Esophagus muscularis mucosa (tissue), 4 donors: ENCODE measurements at regions not wholly inside any gene's neighbourhood (a gene's known extent, or its start where the extent isn't known, plus 50 kb on each side); places are given as distances from the start of the nearest gene placed in this dataset.
"Not testable (repeated sequence)": the region's sequence is repeated elsewhere in the genome, so short reads cannot be mapped to it uniquely, and the experiment has no call there.

Source experiments
- DNase-seq: peaks from one replicate; pipeline ENCODE4 v3.0.0-alpha.2; 2017; ENCODE audit errors: extremely low spot score
- H3K27ac ChIP-seq, 4 donors: fragments of 200-600 bp; sonication (generic); replicated peaks in 1 of 4; 1 replicate in 3 of 4; 2 replicates in 1 of 4; pipeline ENCODE4 v1.5.1; 2016 to 2019; ENCODE audit warnings: mild to moderate bottlenecking in 1 of 4
- H3K27me3 ChIP-seq, 4 donors: fragments of 200-600 bp; sonication (generic); one replicate each; pipeline versions ENCODE4 v1.5.1 to v1.6.0; 2016 to 2019
- H3K36me3 ChIP-seq, 4 donors: fragments of 200-600 bp; sonication (generic); one replicate each; pipeline ENCODE4 v1.5.1; 2016 to 2019
- H3K4me1 ChIP-seq, 4 donors: fragments of 200-600 bp; sonication (generic); one replicate each; pipeline ENCODE4 v1.5.1; 2016 to 2019
- H3K4me3 ChIP-seq, 4 donors: fragments of 200-600 bp; sonication (generic); 1 replicate in 2 of 4; 2 replicates in 2 of 4; pipeline ENCODE4 v1.5.1; 2016 to 2019; ENCODE audit warnings: mild to moderate bottlenecking in 4 of 4, moderate library complexity in 1 of 4
- H3K9me3 ChIP-seq, 4 donors: fragments of 200-600 bp; sonication (generic); 1 replicate in 3 of 4; 2 replicates in 1 of 4; pipeline ENCODE4 v1.5.1; 2016 to 2019
- EP300 ChIP-seq: sonication (generic); formaldehyde crosslinking; IDR thresholded peaks from one replicate; pipeline ENCODE4 v1.6.1; 2017; ENCODE audit warnings: antibody characterized with exemption
- POLR2A ChIP-seq: fragments of 450-650 bp; IDR thresholded peaks from one replicate; pipeline ENCODE4 v1.6.1; 2017; ENCODE audit warnings: antibody characterized with exemption, moderate library complexity, mild to moderate bottlenecking, low read depth
- POLR2AphosphoS5 ChIP-seq, 2 donors: sonication (generic); formaldehyde crosslinking; IDR thresholded peaks; one replicate each; pipeline ENCODE4 v1.6.1; 2017; ENCODE audit warnings: antibody characterized with exemption in 2 of 2
- WGBS: methylation state at CpG from one replicate; pipeline ENCODE4 v1.1.5; 2018; 5-methylcytosine and 5-hydroxymethylcytosine counted together
- intact Hi-C: fragments of 100-400 bp; cut with DNase I; formaldehyde crosslinking; loops from one replicate; pipeline ENCODE4 v1.15.1; 2023
- TF ChIP-seq, protein P1 (sequence below), 3 experiments: fragments of 200-600 bp in 2 of 3; fragments of 450-650 bp in 1 of 3; sonication (generic) in 2 of 3; IDR thresholded peaks; one replicate each; pipeline ENCODE4 v1.5.1; 2017 to 2019; ENCODE audit warnings: antibody characterized with exemption in 3 of 3, mild to moderate bottlenecking in 2 of 3, moderate library complexity in 1 of 3

DNA sequence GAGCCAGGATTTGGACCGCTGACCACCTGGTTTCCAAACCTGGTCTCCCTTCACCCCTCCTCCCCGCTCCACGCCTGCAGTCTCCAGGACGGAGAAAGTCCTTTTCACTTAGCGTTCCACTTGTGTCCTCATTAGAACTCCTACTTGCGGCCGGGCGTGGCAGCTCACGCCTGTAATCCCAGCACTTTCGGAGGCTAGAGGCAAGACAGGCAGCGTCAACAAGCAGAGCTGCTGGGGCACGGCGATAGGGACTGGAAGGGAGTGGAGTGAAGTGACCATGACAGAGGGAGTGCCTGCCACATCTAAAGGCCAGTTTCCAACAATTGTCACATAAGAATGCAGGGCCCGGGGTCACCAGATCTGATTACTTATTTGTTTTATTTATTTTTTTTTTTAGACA, 132.5 kb upstream of the NCOR2 start:
- peaks cover 17 to 38% (median 35%) of the 10 kb centered on the region in 4 donors for H3K4me1 ChIP-seq
- no peak overlapping the region for H3K4me3 ChIP-seq
- no peaks in the 10 kb centered on the region for H3K27me3 ChIP-seq
- no peaks in the 10 kb centered on the region for H3K36me3 ChIP-seq
- H3K9me3 ChIP-seq: no peaks in the 10 kb centered on the region
- DNase-seq: no peak
- WGBS: 88% methylated on average over 14 of the region's 14 CpGs
- intact Hi-C loops: no loop called here
- H3K27ac ChIP-seq: peak overlapping the region in 1 of 4 donors; percentile 78
- TF ChIP-seq, protein P1, sequence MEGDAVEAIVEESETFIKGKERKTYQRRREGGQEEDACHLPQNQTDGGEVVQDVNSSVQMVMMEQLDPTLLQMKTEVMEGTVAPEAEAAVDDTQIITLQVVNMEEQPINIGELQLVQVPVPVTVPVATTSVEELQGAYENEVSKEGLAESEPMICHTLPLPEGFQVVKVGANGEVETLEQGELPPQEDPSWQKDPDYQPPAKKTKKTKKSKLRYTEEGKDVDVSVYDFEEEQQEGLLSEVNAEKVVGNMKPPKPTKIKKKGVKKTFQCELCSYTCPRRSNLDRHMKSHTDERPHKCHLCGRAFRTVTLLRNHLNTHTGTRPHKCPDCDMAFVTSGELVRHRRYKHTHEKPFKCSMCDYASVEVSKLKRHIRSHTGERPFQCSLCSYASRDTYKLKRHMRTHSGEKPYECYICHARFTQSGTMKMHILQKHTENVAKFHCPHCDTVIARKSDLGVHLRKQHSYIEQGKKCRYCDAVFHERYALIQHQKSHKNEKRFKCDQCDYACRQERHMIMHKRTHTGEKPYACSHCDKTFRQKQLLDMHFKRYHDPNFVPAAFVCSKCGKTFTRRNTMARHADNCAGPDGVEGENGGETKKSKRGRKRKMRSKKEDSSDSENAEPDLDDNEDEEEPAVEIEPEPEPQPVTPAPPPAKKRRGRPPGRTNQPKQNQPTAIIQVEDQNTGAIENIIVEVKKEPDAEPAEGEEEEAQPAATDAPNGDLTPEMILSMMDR (IDR thresholded peaks at IDR 0.05): no peak
- TF ChIP-seq POLR2AphosphoS5 (IDR thresholded peaks at IDR 0.05) (no peak), POLR2A (no peak), EP300 (no peak)

DNA sequence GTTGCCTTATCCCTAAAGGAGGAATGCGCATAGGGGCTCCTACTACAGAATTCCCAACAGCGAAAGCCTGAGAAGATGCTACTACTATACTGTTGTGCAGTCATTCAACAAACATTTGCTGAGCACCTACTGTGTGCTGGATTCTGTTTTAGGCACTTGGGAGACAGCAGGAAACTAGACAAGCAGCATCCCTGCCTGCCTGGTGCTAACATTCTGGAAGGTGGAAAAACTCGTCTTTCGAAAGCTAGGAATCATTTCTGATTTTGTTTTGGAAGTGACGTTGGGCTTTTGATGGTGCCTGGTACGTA, 131.5 kb upstream of the NCOR2 start:
- Histone ChIP-seq H3K4me3 (no peak overlapping the region), H3K4me1 (peaks cover 22 to 41% (median 36%) of the 10 kb centered on the region in 4 donors), H3K27ac (peak overlapping the region; percentile 14 to 48 (median 24)), H3K27me3 (no peaks in the 10 kb centered on the region), H3K36me3 (no peaks in the 10 kb centered on the region), H3K9me3 (no peaks in the 10 kb centered on the region)
- intact Hi-C loops: no loop called here
- DNase-seq: no peak
- 86% methylated on average over 6 of the region's 6 CpGs for WGBS
- TF ChIP-seq POLR2A (no peak), POLR2AphosphoS5 (IDR thresholded peaks at IDR 0.05) (no peak), EP300 (no peak)

DNA sequence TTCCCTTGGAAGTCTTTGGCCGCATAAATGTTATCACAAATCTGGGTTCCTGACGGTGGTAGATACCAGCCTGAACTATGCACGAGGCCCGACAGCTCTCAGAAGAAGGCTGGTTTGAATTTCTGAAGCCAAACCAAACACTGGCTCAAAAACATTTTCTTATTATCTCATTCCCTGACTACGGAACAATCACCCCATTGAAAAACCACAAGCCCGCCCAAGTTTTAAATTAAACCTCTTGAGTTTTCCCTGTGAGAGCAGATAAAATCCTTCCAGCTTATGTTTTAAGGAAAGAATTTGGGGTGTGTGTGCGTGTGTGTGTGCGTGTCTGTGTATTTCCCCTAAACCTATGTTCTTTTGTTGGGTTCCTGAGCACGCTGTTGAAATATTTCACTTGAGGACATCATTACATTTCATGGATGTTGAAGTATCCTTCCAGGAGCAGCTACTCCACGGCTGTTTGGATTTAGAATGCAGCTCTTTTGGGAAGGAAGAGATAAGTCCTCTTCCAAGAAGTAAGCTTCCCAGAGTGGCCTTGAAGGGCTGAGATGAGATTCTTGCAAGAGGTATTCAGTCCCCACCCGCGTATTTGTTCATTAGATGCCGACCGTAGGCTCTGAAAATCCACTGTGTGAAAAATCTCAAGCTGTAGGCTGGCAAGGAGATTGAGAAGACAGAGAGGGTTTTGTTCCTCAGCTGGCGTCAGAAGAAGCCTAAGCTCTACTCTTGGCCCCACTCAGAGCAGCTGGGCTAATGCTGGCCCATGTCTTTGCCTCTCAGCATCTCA, 131.0 kb upstream of the NCOR2 start:
- Histone ChIP-seq H3K4me3 (no peak overlapping the region), H3K27ac (peak overlapping the region; percentile 14 to 48 (median 24)), H3K4me1 (peaks cover 22 to 41% (median 36%) of the 10 kb centered on the region in 4 donors), H3K27me3 (no peaks in the 10 kb centered on the region), H3K36me3 (no peaks in the 10 kb centered on the region), H3K9me3 (no peaks in the 10 kb centered on the region)
- WGBS: 74% methylated on average over 15 of the region's 15 CpGs
- intact Hi-C loops: no loop called here
- TF ChIP-seq EP300 (no peak), POLR2AphosphoS5 (IDR thresholded peaks at IDR 0.05) (no peak), POLR2A (no peak)
- TF ChIP-seq, protein P1 (IDR thresholded peaks at IDR 0.05): no peak
- DNase-seq: no peak

DNA sequence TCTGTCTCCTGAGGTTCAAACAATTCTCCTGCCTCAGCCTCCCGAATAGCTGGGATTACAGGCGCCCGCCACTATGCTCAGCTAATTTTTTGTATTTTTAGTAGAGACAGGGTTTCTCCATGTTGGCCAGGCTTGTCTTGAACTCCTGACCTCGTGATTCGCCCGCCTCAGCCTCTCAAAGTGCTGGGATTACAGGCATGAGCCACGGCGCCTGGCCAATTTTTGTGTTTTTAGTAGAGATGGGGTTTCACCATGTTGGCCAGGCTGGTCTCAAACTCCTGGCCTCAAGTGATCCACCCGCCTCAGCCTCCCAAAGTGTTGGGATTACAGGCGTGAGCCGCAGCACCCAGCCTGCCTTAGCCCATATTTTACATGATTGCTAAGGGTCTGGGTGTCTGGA, 130.3 kb upstream of the NCOR2 start:
- H3K27me3 ChIP-seq, H3K4me3 ChIP-seq, intact Hi-C loops, H3K9me3 ChIP-seq, H3K36me3 ChIP-seq, DNase-seq: not testable (repeated sequence)
- Histone ChIP-seq H3K4me1 (peaks cover 22 to 41% (median 36%) of the 10 kb centered on the region in 4 donors), H3K27ac (peak overlapping the region in 3 of 4 donors; percentile 10 to 48 (median 26))
- WGBS: 86% methylated on average over 11 of the region's 11 CpGs

DNA sequence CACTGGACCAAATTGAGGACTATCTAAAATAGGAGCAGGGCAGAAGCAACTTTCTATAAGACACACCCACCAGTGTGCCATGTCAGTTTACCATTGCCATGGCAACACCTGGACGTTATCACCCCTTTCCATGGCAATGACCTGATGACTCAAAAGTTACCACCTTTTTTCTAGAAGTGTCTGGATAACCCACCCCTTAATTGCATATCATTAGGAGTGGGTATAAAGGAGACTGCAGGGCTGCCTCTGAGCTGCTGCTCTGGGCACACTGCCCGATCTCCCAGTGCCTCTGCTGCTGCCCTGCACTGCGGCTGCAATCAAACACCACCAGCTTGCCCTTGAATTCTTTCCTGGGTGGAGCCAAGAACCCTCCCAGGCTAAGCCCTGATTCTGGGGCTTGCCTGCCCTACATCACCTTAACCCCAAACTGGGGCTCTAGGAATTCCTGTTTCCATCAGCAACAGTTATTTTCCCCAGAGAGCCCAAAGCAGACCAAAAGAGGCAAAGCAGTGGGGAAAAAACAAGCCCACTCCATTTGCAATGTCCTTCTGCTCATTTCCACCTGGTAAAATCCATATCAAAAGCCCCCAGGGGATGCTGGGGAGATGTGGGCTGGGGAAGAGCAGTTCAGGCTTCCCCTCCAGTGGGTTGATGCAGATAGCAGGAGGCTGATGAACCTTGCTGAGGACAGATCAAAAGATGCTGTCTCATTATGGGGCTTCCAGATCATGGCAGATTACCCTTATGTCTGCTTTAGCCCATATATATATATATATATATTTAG, 129.5 kb upstream of the NCOR2 start:
- DNase-seq: no peak
- TF ChIP-seq POLR2AphosphoS5 (IDR thresholded peaks at IDR 0.05) (no peak), EP300 (no peak), POLR2A (no peak)
- TF ChIP-seq, protein P1 (IDR thresholded peaks at IDR 0.05): no peak
- intact Hi-C loops: no loop called here
- no peak overlapping the region for H3K4me3 ChIP-seq
- WGBS: 30% methylated on average over 3 of the region's 3 CpGs
- H3K27me3 ChIP-seq: no peaks in the 10 kb centered on the region
- no peak overlapping the region for H3K27ac ChIP-seq
- peaks cover 22 to 39% (median 34%) of the 10 kb centered on the region in 4 donors for H3K4me1 ChIP-seq
- H3K36me3 ChIP-seq: no peaks in the 10 kb centered on the region
- H3K9me3 ChIP-seq: peaks cover 0 to 12% (median 5%) of the 10 kb centered on the region in 4 donors
